ENCODE measurements at regions not wholly inside any gene's neighbourhood (a gene's known extent, or its start where the extent isn't known, plus 50 kb on each side); places are given as distances from the start of the nearest gene placed in this dataset.

GRCh38 chr1:83016354-83016849 lies 982.5 kb downstream of the TTLL7 start:
- no peak overlapping the region for H3K4me3 ChIP-seq (ENCODE audit: control insufficient read depth, low read depth, low read length)
- DNase-seq (ENCODE audit: low read depth), result no peak
- no peak for TF ChIP-seq CTCF (IDR thresholded peaks at IDR 0.05; ENCODE audit: control insufficient read depth, insufficient read depth, low read depth, low read length, missing control alignments)

GRCh38 chr1:83015163-83015562 lies 983.8 kb downstream of the TTLL7 start:
- no peak for TF ChIP-seq CTCF (IDR thresholded peaks at IDR 0.05; ENCODE audit: control insufficient read depth, insufficient read depth, low read depth, low read length, missing control alignments)
- H3K4me3 ChIP-seq (ENCODE audit: control insufficient read depth, low read depth, low read length), result no peak overlapping the region
- DNase-seq (ENCODE audit: low read depth), result no peak

- no peak overlapping the region for H3K4me3 ChIP-seq (ENCODE audit: control insufficient read depth, low read depth, low read length)
- DNase-seq (ENCODE audit: low read depth), result no peak
- no peak for TF ChIP-seq CTCF (IDR thresholded peaks at IDR 0.05; ENCODE audit: control insufficient read depth, insufficient read depth, low read depth, low read length, missing control alignments)
Measured at GRCh38 chr1:83012950-83013349, 986.0 kb downstream of the TTLL7 start.

GRCh38 chr1:83011265-83011664 lies 987.7 kb downstream of the TTLL7 start:
- DNase-seq (ENCODE audit: low read depth), result no peak
- no peak overlapping the region for H3K4me3 ChIP-seq (ENCODE audit: control insufficient read depth, low read depth, low read length)
- no peak for TF ChIP-seq CTCF (IDR thresholded peaks at IDR 0.05; ENCODE audit: control insufficient read depth, insufficient read depth, low read depth, low read length, missing control alignments)

- no peak for TF ChIP-seq CTCF (IDR thresholded peaks at IDR 0.05; ENCODE audit: control insufficient read depth, insufficient read depth, low read depth, low read length, missing control alignments)
- no peak overlapping the region for H3K4me3 ChIP-seq (ENCODE audit: control insufficient read depth, low read depth, low read length)
- DNase-seq (ENCODE audit: low read depth), result no peak
Measured at GRCh38 chr1:83006271-83006670, 992.7 kb downstream of the TTLL7 start.

- no peak for TF ChIP-seq CTCF (IDR thresholded peaks at IDR 0.05; ENCODE audit: control insufficient read depth, insufficient read depth, low read depth, low read length, missing control alignments)
Measured at GRCh38 chr1:83000286-83000685, 998.6 kb downstream of the TTLL7 start.

GRCh38 chr1:82995951-82996350 lies 1003.0 kb downstream of the TTLL7 start:
- H3K4me3 ChIP-seq (ENCODE audit: control insufficient read depth, low read depth, low read length), result no peak overlapping the region
- no peak for DNase-seq (ENCODE audit: low read depth)
- no peak for TF ChIP-seq CTCF (IDR thresholded peaks at IDR 0.05; ENCODE audit: control insufficient read depth, insufficient read depth, low read depth, low read length, missing control alignments)

More at GRCh38 chr1:83000286-83000685, 998.6 kb downstream of the TTLL7 start:
- no peak for DNase-seq (ENCODE audit: low read depth)
- H3K4me3 ChIP-seq (ENCODE audit: control insufficient read depth, low read depth, low read length), result no peak overlapping the region
